Esophagus muscularis mucosa (tissue), 4 donors: ENCODE measurements at regions not wholly inside any gene's neighbourhood (a gene's known extent, or its start where the extent isn't known, plus 50 kb on each side); places are given as distances from the start of the nearest gene placed in this dataset.

Source experiments
- DNase-seq: peaks from one replicate; pipeline ENCODE4 v3.0.0-alpha.2; 2017; ENCODE audit errors: extremely low spot score
- H3K27ac ChIP-seq, 4 donors: fragments of 200-600 bp; sonication (generic); replicated peaks in 1 of 4; 1 replicate in 3 of 4; 2 replicates in 1 of 4; pipeline ENCODE4 v1.5.1; 2016 to 2019; ENCODE audit warnings: mild to moderate bottlenecking in 1 of 4
- H3K27me3 ChIP-seq, 4 donors: fragments of 200-600 bp; sonication (generic); one replicate each; pipeline versions ENCODE4 v1.5.1 to v1.6.0; 2016 to 2019
- H3K36me3 ChIP-seq, 4 donors: fragments of 200-600 bp; sonication (generic); one replicate each; pipeline ENCODE4 v1.5.1; 2016 to 2019
- H3K4me1 ChIP-seq, 4 donors: fragments of 200-600 bp; sonication (generic); one replicate each; pipeline ENCODE4 v1.5.1; 2016 to 2019
- H3K4me3 ChIP-seq, 4 donors: fragments of 200-600 bp; sonication (generic); 1 replicate in 2 of 4; 2 replicates in 2 of 4; pipeline ENCODE4 v1.5.1; 2016 to 2019; ENCODE audit warnings: mild to moderate bottlenecking in 4 of 4, moderate library complexity in 1 of 4
- H3K9me3 ChIP-seq, 4 donors: fragments of 200-600 bp; sonication (generic); 1 replicate in 3 of 4; 2 replicates in 1 of 4; pipeline ENCODE4 v1.5.1; 2016 to 2019
- EP300 ChIP-seq: sonication (generic); formaldehyde crosslinking; IDR thresholded peaks from one replicate; pipeline ENCODE4 v1.6.1; 2017; ENCODE audit warnings: antibody characterized with exemption
- POLR2A ChIP-seq: fragments of 450-650 bp; IDR thresholded peaks from one replicate; pipeline ENCODE4 v1.6.1; 2017; ENCODE audit warnings: antibody characterized with exemption, moderate library complexity, mild to moderate bottlenecking, low read depth
- POLR2AphosphoS5 ChIP-seq, 2 donors: sonication (generic); formaldehyde crosslinking; IDR thresholded peaks; one replicate each; pipeline ENCODE4 v1.6.1; 2017; ENCODE audit warnings: antibody characterized with exemption in 2 of 2
- WGBS: methylation state at CpG from one replicate; pipeline ENCODE4 v1.1.5; 2018; 5-methylcytosine and 5-hydroxymethylcytosine counted together
- intact Hi-C: fragments of 100-400 bp; cut with DNase I; formaldehyde crosslinking; loops from one replicate; pipeline ENCODE4 v1.15.1; 2023
- TF ChIP-seq, protein P1 (sequence below), 3 experiments: fragments of 200-600 bp in 2 of 3; fragments of 450-650 bp in 1 of 3; sonication (generic) in 2 of 3; IDR thresholded peaks; one replicate each; pipeline ENCODE4 v1.5.1; 2017 to 2019; ENCODE audit warnings: antibody characterized with exemption in 3 of 3, mild to moderate bottlenecking in 2 of 3, moderate library complexity in 1 of 3

- 80% methylated on average over 16 of the region's 16 CpGs for WGBS
- no peak for DNase-seq
Observed at GRCh38 chr22:48837341-48837935, 990.2 kb downstream of the BRD1 start.

DNA sequence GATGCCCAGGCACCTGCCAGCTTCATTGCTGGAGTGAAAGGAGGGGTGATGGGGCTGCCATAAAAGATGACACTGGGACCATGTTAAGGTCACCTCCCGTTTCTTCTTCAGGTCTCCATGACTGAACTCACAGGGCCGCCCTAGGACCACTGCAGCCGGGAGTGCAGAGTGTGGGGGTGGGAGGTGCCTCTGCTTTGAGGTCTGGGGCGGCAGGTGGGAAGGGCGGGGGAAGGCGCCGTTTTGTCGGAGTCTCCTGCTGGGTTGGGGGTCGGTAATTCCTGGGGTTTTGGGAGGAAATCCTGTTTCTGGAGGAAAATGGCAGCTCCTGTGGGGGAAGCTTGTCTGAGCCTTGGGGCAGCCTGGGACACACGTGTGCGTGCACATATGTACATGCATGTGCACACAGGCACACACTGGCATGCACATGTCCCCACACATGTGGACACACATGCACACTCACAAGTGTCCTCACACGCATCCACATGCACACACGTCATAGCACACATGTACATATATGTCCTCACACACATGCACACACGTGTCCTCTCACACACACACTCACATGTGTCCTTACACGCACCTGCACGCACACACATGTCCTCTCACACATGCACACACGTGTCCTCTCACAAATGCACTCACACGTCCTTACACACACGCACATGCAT, 990.9 kb downstream of the BRD1 start:
- intact Hi-C loops, result no loop called here
- no peak overlapping the region for H3K4me3 ChIP-seq
- no peak for DNase-seq

More at GRCh38 chr22:48837341-48837935, 990.2 kb downstream of the BRD1 start:
- Histone ChIP-seq H3K27me3 (peaks cover 0 to 57% (median 0%) of the 10 kb centered on the region in 4 donors), H3K9me3 (peaks cover 0 to 9% (median 6%) of the 10 kb centered on the region in 4 donors), H3K4me1 (no peaks in the 10 kb centered on the region), H3K4me3 (no peak overlapping the region), H3K27ac (no peak overlapping the region), H3K36me3 (no peaks in the 10 kb centered on the region)
- intact Hi-C loops, result no loop called here
- TF ChIP-seq EP300, result no peak
- TF ChIP-seq POLR2A, result no peak
- no peak for TF ChIP-seq POLR2AphosphoS5 (IDR thresholded peaks at IDR 0.05)
- TF ChIP-seq, protein P1, sequence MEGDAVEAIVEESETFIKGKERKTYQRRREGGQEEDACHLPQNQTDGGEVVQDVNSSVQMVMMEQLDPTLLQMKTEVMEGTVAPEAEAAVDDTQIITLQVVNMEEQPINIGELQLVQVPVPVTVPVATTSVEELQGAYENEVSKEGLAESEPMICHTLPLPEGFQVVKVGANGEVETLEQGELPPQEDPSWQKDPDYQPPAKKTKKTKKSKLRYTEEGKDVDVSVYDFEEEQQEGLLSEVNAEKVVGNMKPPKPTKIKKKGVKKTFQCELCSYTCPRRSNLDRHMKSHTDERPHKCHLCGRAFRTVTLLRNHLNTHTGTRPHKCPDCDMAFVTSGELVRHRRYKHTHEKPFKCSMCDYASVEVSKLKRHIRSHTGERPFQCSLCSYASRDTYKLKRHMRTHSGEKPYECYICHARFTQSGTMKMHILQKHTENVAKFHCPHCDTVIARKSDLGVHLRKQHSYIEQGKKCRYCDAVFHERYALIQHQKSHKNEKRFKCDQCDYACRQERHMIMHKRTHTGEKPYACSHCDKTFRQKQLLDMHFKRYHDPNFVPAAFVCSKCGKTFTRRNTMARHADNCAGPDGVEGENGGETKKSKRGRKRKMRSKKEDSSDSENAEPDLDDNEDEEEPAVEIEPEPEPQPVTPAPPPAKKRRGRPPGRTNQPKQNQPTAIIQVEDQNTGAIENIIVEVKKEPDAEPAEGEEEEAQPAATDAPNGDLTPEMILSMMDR (IDR thresholded peaks at IDR 0.05), result no peak

DNA sequence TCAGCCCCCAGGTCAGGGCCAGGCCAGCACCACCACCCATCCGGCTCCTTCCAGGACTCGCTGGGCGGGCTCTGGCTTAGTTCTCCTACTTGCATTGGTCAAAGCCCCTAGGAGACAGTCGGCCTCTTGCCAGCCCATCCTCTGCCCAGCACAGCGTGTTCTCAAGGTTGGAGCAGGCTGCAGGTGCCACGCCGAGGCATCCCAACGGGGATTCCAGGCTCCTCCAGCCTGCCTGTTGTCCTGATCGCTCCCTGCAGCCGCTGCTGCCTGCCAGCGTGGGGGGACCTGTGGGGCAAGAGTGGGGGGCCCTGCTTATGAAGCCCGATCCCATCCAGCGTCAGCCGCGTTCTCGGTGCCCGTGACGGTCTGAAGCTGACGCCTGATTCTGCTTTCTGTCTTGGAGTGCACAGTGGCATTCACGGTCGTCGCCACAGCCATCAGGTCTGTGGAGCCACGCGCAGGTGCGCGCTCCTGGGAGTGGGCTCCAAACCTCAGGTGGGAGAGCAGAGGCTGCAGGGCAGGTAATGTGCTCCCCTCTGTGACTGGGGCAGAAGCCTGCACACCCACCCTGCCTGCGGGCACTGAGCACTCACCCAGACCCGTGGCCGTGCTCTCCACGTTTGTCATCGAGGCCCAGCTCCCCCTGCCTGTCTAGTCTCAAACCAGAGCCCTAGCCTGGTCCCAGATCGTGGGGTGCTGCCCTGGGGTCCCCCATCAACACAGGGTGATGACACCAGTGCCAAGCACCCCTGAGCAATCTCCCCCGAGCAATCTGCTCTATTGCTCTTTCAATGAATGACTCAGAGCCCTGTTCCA, 991.6 kb downstream of the BRD1 start:
- Histone ChIP-seq H3K36me3 (no peaks in the 10 kb centered on the region), H3K27ac (no peak overlapping the region), H3K27me3 (peaks cover 0 to 49% (median 0%) of the 10 kb centered on the region in 4 donors), H3K4me3 (no peak overlapping the region), H3K9me3 (peaks cover 0 to 18% (median 13%) of the 10 kb centered on the region in 4 donors), H3K4me1 (no peaks in the 10 kb centered on the region)
- no peak for DNase-seq
- WGBS, result 85% methylated on average over 19 of the region's 33 CpGs
- intact Hi-C loops, result no loop called here
- no peak for TF ChIP-seq POLR2A
- no peak for TF ChIP-seq POLR2AphosphoS5 (IDR thresholded peaks at IDR 0.05)
- TF ChIP-seq, protein P1 (IDR thresholded peaks at IDR 0.05), result no peak
- TF ChIP-seq EP300, result no peak

More for the DNA sequence above, 990.9 kb downstream of the BRD1 start:
- Histone ChIP-seq H3K4me1 (no peaks in the 10 kb centered on the region), H3K27me3 (peaks cover 0 to 51% (median 0%) of the 10 kb centered on the region in 4 donors), H3K9me3 (peaks cover 0 to 12% (median 8%) of the 10 kb centered on the region in 4 donors), H3K27ac (no peak overlapping the region), H3K36me3 (no peaks in the 10 kb centered on the region)
- TF ChIP-seq POLR2AphosphoS5 (IDR thresholded peaks at IDR 0.05) (no peak), EP300 (no peak)
- 79% methylated on average over 19 of the region's 19 CpGs for WGBS

DNA sequence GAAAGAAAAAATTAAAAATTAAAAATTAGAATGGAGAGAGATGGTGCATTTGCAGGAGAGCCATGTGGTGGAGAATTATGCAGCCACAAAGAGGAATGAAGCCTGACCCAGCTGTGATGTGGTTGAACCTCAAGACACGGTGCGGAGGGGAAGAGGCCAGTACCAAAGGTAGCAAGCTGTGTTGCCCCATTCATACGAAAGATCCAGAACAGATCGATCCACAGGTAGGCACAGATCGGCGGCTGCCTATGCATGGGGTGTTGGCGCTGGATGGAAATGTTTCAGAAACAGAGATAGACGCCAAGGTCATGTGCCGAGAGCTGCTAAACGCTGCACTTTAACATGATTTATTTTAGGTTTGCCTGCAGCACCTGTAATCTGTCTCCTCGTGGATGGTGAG, 992.3 kb downstream of the BRD1 start:
- H3K9me3 ChIP-seq, result peaks cover 0 to 23% (median 18%) of the 10 kb centered on the region in 4 donors
- H3K4me1 ChIP-seq, result no peaks in the 10 kb centered on the region
- TF ChIP-seq, protein P1 (IDR thresholded peaks at IDR 0.05), result no peak
- no peak for TF ChIP-seq POLR2AphosphoS5 (IDR thresholded peaks at IDR 0.05)
- no peak for TF ChIP-seq EP300
- TF ChIP-seq POLR2A, result no peak
- no peaks in the 10 kb centered on the region for H3K36me3 ChIP-seq
- peaks cover 0 to 43% (median 0%) of the 10 kb centered on the region in 4 donors for H3K27me3 ChIP-seq
- H3K27ac ChIP-seq, result no peak overlapping the region
- intact Hi-C loops, result no loop called here
- no peak overlapping the region for H3K4me3 ChIP-seq
- 90% methylated on average over 10 of the region's 11 CpGs for WGBS
- no peak for DNase-seq

DNA sequence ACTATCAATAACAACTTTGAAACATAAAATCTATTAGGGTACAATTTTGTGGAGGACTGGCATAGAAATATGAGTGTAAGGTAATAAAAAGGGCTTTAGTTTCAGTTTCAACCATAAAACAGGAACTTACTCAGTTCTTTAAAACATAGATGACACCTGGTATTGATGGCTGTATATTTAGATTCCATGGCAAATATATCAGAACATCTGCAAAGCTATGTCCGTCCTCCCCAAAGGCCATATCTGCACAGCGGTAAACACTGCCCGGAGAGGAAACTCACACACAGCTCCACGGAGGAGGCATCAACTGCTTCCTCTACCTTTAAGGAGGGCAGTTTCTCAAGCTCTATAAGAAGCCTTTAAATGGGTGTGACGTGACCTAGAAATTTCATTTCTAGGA, 993.3 kb downstream of the BRD1 start:
- Histone ChIP-seq H3K27ac (no peak overlapping the region), H3K4me3 (no peak overlapping the region), H3K9me3 (peaks cover 0 to 28% (median 19%) of the 10 kb centered on the region in 4 donors), H3K4me1 (no peaks in the 10 kb centered on the region), H3K36me3 (no peaks in the 10 kb centered on the region), H3K27me3 (peaks cover 0 to 43% (median 0%) of the 10 kb centered on the region in 4 donors)
- 57% methylated on average over 5 of the region's 5 CpGs for WGBS
- TF ChIP-seq, protein P1 (IDR thresholded peaks at IDR 0.05), result no peak
- TF ChIP-seq POLR2AphosphoS5 (IDR thresholded peaks at IDR 0.05) (no peak), EP300 (no peak), POLR2A (no peak)
- no peak for DNase-seq
- intact Hi-C loops, result no loop called here
